ENCODE measurements at regions not wholly inside any gene's neighbourhood (a gene's known extent, or its start where the extent isn't known, plus 50 kb on each side); places are given as distances from the start of the nearest gene placed in this dataset.
"Not testable (repeated sequence)": the region's sequence is repeated elsewhere in the genome, so short reads cannot be mapped to it uniquely, and the experiment has no call there.

DNA sequence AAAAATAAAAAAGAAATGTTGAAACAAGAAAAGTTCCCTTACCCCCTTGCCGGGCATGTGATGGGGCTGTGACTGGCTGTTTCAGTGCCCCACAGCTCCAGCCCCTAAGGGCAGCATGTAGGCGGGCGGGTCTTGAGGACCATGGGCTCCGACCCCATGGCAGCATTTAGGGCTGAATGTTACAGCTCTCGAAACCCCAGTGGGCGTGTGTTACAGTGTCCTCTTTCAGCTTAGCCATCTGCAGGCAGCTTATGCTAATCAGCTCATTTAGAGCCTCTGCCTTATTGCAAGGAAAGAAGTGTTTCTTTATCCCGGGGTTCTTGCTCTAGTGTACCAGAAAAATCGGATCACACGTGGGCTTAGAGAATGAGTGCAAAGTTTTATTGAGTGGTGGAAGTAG, 497.4 kb upstream of the CYLC2 start:
- DNase-seq: no peak

DNA sequence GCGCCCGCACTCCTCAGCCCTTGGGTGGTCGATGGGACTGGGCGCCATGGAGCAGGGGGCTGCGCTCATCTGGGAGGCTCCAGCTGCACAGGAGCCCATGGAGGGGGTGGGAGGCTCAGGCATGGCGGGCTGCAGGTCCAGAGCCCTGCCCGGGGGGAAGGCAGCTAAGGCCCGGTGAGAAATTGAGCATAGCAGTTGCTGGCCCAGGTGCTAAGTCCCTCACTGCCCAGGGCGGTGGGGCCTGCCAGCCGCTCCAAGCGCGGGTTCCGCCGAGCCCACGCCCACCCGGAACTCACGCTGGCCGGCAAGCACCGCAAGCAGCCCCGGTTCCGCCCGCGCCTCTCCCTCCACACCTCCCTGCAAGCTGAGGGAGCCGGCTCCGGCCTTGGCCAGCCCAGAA, 508.2 kb upstream of the CYLC2 start:
- DNase-seq: not testable (repeated sequence)

DNA sequence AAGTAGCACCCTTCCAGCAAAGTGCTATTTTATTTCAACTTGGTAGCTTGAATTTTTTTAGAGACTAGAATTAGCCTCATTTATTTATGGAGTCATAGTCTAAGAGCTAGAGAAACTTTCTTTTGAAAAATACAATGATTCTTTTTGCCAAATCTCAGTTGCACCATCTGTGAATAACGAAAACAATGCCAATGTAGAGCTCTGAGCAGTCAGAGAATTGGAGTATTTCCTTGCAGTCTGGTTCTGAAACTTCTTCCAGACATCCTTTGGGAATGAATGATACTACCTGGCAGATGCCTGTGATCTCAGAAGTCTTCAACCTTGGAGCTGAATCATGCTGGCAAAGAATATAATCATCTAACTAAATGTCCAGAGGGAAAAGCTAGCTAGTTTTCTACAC, 511.5 kb upstream of the CYLC2 start:
- DNase-seq: no peak

DNA sequence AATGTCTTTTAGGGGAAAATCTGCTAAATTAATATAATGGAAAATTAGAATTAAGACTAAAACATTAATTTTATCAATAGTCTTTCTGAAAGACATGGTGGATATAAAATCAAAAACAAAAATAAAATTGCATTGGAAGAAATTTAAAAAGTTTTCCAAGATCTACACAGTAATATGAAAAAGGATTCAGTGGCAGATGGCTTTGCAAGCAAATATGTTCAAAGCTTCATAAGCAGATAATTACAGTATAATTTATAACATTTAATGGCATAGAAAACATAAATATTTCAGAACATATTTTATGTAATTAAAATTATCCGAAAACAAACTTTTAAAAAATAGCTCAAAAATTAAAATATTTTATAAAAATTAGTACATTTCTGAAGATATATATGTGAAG, 512.4 kb upstream of the CYLC2 start:
- DNase-seq: no peak

DNA sequence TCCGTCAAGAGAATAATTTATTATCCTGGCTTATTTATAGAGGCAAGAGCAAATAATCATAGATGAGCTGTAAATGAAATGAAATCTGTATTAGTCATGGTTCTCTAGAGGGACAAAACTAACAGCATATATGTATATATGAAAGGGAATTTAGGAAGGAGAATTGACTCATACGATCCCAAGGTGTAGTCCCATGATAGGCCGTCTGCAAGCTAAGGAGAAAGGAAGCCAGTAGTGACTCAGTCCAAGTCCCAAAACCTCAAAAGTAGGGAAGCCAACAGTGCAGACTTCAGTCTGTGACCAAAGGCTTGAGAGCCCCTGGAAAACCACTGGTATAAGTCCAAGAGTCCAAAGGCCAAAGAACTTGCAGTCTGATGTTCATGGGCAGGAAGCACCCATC, 515.9 kb upstream of the CYLC2 start:
- DNase-seq: no peak

DNA sequence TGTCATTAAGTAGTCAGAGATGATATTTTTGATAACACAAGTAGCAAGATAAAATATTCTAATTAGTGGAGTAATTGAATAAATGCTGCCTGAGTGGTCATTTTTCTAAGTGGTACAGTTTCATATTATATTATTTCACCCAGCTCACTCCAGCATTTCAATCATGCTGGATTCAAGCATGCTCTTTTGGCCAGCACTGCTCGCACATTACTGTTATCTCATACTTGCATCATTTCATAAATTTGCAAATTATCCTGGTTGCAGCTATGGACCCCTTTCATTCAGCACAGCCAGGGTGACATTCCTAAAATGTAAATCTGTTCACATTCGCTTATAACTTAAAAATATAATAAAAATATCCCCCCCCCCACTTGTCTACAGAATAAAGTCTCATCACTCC, 520.8 kb upstream of the CYLC2 start:
- DNase-seq: no peak

DNA sequence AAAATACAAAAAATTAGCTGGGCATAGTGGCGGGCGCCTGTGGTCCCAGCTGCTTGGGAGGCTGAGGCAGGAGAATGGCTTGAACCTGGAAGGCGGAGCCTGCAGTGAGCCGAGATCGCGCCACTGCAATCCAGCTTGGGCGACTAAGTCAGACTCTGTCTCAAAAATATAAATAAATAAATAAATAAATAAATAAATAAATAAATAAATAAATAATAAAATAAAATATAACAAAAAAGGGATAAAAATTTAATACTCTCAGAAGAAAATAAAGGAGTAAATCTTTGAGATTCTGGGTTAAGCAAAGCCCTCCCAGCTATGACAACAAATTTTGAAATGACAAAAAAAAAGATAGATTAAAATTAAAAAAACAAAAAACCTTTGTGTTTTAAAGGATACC, 525.7 kb upstream of the CYLC2 start:
- not testable (repeated sequence) for DNase-seq

DNA sequence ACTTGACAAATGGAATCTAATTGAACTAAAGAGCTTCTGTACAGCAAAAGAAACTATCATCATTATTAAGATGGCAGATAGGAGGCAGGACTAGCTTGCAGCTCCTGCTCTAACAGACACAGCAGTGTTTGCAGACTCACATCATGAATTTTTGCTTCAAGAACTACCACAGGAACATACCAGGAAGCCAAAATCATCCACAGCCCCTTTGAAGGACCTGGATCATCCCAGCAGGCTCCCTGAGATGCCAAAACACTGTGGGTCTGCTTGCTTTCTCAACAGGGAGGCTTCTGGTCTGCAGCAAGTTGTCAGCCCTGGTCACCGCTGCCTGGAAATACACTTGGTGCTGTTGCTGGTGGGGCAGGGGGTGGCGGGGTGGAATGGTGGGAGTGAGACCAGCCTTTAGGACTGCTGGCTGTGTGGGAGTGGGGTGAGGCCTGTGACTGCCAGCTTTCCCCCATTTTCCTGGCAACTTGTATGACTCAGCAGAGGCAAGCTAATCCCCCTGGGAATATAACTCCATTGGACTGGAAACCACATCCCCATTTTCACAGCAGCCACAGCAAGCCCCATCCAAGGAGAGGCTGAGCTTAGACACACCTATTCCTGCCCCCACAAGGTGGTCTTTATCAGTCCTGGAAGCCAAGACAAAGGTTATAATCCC, 533.8 kb upstream of the CYLC2 start:
- DNase-seq: no peak

DNA sequence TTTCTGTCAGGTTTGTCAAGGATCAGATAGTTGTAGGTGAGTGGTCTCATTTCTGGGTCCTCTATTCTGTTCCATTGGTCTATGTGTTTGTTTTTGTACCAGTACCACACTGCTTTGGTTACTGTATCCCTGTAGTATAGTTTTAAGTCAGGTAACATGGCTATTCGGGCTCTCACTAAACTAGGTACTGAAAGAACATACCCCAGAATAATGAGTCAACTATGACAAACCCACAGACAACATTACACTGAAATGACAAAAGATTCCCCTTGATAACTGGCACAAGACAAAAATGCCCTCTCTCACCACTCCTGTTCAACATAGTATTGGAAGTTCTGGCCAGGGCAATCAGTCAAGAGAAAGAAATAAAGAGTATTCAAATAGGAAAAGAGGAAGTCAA, 535.3 kb upstream of the CYLC2 start:
- DNase-seq: no peak

DNA sequence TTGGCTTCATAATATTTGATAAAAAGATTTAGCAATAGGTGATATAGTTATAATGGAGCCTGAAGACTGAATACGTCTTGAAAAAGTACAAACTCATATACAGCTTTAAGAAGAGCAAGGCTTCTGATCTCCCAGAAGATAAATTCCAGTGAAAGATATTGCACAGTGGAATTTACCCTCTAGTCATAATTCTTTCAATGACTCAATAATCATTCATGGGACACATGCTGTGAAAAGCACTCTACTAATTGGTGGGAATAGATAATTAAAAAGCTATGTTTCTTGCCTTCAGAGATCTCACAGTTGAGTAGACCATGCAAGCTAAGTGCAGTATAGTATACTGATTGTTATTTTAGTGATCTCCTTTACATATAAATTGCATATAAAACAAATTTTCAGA, 538.6 kb upstream of the CYLC2 start:
- DNase-seq: no peak

DNA sequence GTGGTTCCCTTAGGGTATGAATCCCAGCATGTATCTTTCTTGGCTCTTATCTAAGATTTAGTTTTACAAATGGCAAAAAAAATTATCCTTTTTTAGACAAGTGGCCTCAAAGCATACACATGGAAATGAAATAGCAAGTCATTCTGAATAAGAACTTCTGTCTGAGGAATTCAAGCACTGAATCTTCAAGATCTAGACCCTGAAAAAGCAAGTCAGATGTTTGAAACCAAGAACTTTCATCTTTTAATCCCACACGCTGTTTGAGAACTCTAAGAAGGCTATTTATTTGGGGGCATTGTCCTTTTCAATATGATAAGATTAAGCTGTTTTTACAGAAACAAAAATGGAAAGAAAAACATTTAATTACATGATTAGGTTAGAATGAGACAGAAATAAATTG, 549.2 kb upstream of the CYLC2 start:
- DNase-seq: no peak

DNA sequence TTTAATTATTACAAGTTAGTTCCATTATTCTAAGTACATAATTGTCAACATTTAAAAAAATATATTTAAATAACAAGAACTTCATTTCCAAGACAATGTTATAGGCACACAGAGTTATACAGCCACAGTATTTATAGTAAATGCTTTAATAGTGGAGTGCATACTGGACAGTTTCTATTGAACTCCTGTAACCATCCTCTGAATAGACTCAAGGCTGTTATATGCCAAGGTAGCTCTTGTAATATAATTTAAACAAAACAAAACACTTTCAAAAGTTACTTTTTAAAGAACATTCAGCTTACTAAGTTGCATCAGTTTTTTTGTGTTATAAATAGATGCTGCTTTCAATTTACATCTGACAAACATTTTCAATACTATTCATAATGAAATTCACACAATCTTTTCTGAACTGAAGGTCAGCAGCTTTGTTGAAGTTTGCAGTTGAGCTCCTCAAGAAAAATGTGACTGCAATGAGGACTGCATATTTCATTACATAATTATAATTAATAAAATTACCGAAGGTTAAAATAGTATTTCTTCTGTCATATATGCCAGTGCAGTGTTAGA, 549.9 kb upstream of the CYLC2 start:
- no peak for DNase-seq

DNA sequence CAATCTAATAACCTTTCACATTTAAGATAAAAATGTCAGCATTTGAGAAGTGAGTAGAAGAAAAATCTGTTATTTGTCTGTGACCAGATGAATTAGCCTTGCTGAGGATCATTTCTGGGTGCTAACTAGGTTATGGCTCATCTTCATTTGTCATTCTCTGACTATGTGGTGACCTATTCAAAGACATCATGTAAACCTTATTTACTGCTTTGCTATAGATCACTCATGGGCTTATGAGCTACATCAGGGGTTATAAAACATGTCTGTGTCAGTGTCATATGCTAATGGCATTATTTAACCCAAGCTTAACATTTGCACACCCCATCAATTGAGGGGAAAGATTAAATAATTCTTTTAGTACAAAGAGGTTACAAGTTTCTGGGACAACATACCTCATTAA, 555.5 kb upstream of the CYLC2 start:
- no peak for DNase-seq

DNA sequence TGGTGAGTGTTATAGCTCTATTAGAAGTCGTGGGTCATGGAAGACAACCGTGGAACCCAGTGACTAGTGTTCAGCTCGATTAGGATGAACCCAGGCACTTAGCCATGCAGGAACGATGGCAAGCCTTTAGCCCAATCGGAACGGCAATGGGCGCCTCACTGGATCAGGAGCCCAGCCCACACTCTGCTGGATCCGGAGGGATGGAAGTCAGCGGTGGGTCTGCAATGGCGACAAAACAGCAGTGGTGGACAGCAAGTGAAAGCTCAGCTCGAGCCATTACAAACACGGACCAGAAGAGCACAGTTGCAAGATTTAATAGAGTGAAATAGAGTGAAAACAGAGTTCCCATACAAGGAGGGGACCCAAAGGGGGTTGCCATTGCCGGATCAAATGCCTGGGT, 558.5 kb upstream of the CYLC2 start:
- not testable (repeated sequence) for DNase-seq

DNA sequence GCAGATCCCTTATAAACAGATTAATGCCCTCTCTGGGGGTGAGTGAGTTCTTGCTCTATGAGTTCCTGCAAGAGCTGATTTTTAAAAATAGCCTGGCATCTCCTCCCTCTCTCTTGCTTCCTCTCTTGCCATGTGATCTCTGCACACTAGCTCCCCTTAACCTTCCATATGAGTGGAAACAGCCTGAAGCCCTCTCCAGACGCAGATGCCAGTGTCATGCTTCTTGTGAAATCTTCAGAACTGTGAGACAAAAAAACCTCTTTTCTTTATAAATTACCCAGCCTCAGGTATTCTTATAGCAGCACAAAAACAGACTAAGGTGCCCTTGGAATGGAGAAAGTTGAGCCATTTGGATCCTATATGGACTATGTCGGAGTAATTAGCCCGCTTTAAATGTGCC, 559.7 kb upstream of the CYLC2 start:
- DNase-seq: no peak

DNA sequence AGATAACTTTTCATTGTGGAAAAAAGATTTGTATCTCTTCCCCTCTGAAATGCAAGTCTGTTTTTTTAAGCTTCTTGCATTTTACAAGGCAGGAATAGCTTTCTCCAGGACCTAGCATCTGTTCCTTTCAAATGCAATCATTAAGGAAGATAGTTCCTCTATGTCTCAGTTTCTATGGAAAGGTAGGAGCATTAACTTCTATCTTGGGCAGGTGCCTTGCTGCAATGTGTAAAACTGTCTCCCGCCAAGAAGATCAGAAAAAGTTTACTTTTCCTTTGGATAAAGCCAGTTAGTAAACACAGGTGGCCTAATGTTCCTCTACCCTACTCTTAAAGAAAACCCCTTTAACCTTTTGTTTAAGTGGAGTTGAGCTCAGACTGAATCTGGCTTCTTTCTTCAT, 560.6 kb upstream of the CYLC2 start:
- no peak for DNase-seq

DNA sequence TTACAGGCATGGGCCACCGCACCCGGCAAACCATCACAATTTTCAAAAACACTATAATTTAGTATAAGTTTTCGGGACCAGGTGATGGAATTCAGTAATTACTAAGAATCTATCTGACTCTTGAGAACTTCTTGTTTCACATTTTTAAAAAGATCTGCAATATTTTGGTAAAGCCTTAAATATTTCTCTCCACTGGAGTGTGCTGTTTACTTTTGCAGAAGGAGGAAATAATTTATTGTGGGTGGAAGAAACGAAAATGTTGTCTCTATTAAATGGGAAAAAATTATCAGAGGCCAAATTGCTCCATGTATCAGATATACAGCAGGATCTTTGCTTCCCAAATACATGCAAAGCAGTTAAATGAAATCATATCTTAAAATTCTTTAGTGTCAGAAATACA, 566.8 kb upstream of the CYLC2 start:
- DNase-seq: no peak

DNA sequence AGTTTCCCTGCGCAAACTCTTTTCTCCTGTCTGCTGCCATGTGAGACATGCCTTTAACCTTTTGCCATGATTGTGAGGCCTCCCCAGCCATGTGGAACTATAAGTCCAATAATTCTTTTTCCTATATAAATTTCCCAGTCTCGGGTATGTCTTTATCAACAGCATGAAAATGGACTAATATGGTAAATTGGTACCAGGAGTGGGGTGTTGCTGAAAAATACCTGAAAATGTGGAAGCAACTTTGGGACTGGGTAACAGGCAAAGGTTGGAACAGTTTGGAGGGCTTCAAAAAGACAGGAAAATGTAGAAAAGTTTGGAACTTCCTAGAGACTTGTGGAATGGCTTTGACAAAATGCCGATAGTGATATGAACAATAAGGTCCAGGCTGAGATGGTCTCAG, 578.9 kb upstream of the CYLC2 start:
- not testable (repeated sequence) for DNase-seq

DNA sequence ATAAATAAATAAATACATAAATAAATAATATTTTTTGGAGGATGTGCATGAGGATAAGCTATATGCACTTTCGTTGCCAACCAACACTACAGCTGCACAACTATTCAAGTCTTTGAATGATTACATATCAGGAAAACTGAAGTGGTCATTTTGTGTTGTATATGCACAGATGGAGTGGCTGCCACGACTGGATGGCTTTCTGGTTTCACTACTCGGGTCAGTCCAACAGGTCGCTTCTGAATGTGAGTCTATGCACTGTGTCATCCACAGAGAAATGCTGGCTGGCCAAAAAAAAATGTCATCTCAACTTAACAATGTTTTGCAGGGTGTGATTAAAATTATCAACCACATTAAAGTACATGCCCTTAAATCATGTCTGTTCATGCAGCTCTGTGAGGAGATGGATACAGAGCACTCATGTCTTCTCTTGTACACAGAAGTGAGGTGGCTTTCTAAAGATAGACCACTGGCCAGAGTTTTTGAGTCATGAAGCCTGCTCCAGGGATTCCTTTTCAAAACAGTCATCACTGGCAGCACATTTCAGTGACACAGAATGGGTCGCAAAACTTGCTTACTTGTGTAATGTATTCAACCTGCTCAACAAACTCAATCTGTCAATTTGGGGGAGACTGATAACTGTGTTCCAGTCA, 589.8 kb upstream of the CYLC2 start:
- DNase-seq: no peak

DNA sequence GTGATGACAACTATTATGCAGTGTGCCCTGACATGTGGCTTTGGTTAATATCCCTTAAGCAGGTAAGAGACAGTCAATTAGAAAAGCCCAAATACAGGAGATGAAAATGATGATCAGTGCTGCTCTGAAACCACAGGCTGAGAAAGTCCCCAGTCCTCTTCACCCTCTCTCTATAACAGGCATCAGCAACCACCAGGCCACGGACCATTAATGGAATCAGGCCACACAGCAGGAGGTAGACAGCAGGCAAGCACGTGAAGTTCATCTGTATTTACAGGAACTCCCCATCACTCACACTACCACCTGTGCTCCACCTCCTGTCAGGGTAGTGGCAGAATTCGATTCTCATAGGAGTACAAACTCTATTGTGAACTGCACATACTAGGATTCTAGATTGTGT, 591.6 kb upstream of the CYLC2 start:
- no peak for DNase-seq

DNA sequence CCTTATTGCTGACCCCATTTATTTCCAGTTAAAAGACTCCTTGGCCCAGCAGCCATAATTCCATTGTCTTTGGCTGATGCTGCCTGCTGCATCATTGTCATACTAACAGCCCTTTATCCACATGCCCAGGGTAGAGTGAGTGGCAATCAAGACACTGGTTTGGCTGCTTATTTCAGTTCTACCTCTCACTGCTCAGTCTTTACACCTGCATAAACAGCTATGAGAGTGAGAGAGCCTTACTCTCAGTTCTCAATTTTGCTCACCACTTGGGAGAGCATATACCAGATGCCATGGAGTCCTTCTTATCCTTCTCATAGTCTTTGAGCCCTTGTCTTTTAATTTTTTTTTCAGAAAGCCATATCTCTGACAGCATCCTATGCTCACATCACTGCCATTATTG, 596.9 kb upstream of the CYLC2 start:
- no peak for DNase-seq

DNA sequence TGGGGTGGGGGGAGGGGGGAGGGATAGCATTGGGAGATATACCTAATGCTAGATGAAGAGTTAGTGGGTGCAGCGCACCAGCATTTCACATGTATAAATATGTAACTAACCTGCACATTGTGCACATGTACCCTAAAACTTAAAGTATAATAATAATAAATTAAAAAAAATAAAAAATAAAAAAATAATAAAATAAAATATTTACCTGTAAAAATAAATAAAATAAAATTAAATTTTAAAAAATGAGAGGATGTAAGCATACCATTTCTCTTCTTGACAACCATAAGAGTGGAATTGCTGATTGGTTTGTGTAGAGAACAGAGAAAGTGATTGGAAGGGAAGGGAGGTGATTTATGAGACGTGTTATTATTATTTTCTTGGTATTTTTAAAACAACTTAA, 609.5 kb upstream of the CYLC2 start:
- DNase-seq: not testable (repeated sequence)

DNA sequence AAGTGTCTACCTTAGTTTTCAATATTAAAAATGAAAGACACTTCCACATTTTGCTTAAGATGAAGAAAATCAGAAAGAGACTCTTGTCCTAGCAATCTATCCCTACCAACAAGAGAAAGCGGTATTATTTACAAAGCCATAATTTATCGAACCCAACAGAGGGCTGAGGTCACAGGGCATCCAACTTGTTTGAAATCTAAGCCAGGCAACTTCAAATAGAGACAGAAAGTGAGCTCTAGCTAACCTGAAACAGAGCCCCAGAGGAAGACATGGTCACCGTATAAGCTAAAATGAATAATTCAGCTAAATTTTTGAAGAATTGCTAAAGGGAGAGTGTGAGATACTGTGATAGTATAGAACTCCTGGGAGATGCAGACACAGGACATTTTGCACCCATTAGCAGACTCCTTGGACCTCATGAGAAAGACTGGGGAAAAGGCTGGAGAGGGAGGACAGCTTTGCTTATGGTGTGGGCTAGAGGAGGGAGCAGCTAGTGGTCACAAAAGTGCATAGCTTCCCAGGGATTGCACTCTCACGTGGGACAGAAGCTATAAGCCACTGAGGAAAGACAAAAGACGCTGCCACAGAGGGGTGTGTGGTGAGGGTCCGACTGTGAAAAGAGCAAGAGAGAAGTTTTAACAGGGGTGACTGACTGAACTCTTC, 624.2 kb upstream of the GRIN3A start:
- DNase-seq: no peak

DNA sequence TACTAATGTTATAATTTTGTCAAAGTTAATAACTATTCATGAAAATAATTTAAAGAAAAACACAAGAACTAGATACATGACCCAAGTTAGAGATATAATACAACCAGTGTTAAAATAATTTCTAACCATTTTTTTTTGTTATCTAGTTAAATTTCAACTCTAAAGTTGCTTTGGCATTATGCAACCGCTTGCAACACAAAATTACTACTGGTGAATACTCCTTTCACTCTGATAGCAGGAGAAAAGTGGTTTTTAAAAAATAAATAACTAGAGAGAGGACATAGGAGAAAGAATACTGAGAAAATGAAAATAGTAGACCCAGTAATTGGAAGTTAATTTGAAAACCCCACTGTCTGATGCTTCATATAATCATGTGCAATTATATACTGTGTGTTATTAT, 622.4 kb upstream of the GRIN3A start:
- DNase-seq: no peak

All from activated CD4-positive, alpha-beta T cell treated with anti-CD3 and anti-CD28 coated beads, Interleukin-2, amount 50 U/mL, for 16 hours (primary cell).